ENCODE measurements at regions not wholly inside any gene's neighbourhood (a gene's known extent, or its start where the extent isn't known, plus 50 kb on each side); places are given as distances from the start of the nearest gene placed in this dataset.
"Not testable (repeated sequence)": the region's sequence is repeated elsewhere in the genome, so short reads cannot be mapped to it uniquely, and the experiment has no call there.

DNA sequence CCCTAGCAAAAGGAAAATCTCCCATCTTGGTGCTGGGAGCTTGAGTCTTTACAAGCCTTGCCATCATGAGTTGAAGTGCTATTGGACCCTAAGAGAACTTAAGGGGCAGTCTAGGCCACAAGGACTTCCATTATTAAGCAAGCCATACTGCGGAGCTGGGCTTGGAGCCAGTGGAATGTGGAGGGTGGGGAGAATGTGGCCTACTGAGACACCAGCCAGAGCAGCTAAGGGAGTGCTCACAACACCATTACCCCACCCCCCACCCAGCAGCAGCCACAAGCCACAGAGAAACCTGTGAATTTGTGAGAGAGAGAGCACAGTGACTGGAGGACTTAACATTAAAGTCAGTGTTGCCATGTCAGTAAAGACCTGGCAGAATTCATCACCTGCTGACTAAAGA lies 133.0 kb upstream of the ALG10B start:
- TF ChIP-seq, protein P1, sequence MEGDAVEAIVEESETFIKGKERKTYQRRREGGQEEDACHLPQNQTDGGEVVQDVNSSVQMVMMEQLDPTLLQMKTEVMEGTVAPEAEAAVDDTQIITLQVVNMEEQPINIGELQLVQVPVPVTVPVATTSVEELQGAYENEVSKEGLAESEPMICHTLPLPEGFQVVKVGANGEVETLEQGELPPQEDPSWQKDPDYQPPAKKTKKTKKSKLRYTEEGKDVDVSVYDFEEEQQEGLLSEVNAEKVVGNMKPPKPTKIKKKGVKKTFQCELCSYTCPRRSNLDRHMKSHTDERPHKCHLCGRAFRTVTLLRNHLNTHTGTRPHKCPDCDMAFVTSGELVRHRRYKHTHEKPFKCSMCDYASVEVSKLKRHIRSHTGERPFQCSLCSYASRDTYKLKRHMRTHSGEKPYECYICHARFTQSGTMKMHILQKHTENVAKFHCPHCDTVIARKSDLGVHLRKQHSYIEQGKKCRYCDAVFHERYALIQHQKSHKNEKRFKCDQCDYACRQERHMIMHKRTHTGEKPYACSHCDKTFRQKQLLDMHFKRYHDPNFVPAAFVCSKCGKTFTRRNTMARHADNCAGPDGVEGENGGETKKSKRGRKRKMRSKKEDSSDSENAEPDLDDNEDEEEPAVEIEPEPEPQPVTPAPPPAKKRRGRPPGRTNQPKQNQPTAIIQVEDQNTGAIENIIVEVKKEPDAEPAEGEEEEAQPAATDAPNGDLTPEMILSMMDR (IDR thresholded peaks at IDR 0.05 in 2 of 3, conservative IDR thresholded peaks at IDR 0.05 in 1 of 3; ENCODE audit: borderline replicate concordance in 1 of 3, insufficient read depth in 1 of 3, low read depth in 2 of 3, low read length in 2 of 3) = not testable (repeated sequence)
- not testable (repeated sequence) for TF ChIP-seq RAD21 (IDR thresholded peaks at IDR 0.05; ENCODE audit: low read depth); POLR2AphosphoS5 (IDR thresholded peaks at IDR 0.05; ENCODE audit: low read depth, low read length); ZNF274 (IDR thresholded peaks at IDR 0.05; ENCODE audit: low read depth, low read length); POLR2A (IDR thresholded peaks at IDR 0.05; ENCODE audit: borderline replicate concordance, extremely low read depth, insufficient read depth, insufficient read length); EZH2 (IDR thresholded peaks at IDR 0.05); JUND (IDR thresholded peaks at IDR 0.05); ELF1 (IDR thresholded peaks at IDR 0.05; ENCODE audit: borderline replicate concordance, low read depth); SP1 (IDR thresholded peaks at IDR 0.05; ENCODE audit: low read depth); CEBPB (IDR thresholded peaks at IDR 0.05; ENCODE audit: low read depth); EGR1 (IDR thresholded peaks at IDR 0.05; ENCODE audit: low read depth); YY1 (IDR thresholded peaks at IDR 0.05; ENCODE audit: extremely low read depth, insufficient replicate concordance, low read depth, low read length)
- TF ChIP-seq, protein P2, sequence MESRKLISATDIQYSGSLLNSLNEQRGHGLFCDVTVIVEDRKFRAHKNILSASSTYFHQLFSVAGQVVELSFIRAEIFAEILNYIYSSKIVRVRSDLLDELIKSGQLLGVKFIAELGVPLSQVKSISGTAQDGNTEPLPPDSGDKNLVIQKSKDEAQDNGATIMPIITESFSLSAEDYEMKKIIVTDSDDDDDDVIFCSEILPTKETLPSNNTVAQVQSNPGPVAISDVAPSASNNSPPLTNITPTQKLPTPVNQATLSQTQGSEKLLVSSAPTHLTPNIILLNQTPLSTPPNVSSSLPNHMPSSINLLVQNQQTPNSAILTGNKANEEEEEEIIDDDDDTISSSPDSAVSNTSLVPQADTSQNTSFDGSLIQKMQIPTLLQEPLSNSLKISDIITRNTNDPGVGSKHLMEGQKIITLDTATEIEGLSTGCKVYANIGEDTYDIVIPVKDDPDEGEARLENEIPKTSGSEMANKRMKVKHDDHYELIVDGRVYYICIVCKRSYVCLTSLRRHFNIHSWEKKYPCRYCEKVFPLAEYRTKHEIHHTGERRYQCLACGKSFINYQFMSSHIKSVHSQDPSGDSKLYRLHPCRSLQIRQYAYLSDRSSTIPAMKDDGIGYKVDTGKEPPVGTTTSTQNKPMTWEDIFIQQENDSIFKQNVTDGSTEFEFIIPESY (IDR thresholded peaks at IDR 0.05; ENCODE audit: extremely low read depth, insufficient replicate concordance, low read length) = not testable (repeated sequence)
- TF ChIP-seq, protein P3, sequence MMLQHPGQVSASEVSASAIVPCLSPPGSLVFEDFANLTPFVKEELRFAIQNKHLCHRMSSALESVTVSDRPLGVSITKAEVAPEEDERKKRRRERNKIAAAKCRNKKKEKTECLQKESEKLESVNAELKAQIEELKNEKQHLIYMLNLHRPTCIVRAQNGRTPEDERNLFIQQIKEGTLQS (IDR thresholded peaks at IDR 0.05) = not testable (repeated sequence)
